ENCODE measurements at regions not wholly inside any gene's neighbourhood (a gene's known extent, or its start where the extent isn't known, plus 50 kb on each side); places are given as distances from the start of the nearest gene placed in this dataset.

GRCh38 chr16:17846030-17846429 is 375.3 kb upstream of the XYLT1 start:
- no peaks in the 10 kb centered on the region for H3K27me3 ChIP-seq (ENCODE audit: low read depth, low read length)
- no peaks in the 10 kb centered on the region for H3K36me3 ChIP-seq (ENCODE audit: control insufficient read depth in 1 of 2, insufficient read depth in 2 of 2, low read length in 2 of 2)
- no peaks in the 10 kb centered on the region for H3K9me3 ChIP-seq (ENCODE audit: control insufficient read depth in 1 of 2, low read length in 2 of 2)
- H3K4me3 ChIP-seq (ENCODE audit: low read depth in 1 of 2, low read length in 2 of 2), result no peak overlapping the region
- H3K4me1 ChIP-seq (ENCODE audit: control insufficient read depth in 1 of 2, insufficient read depth in 2 of 2, low read length in 2 of 2), result no peaks in the 10 kb centered on the region
- H3K27ac ChIP-seq (ENCODE audit: low read length), result no peak overlapping the region

DNA sequence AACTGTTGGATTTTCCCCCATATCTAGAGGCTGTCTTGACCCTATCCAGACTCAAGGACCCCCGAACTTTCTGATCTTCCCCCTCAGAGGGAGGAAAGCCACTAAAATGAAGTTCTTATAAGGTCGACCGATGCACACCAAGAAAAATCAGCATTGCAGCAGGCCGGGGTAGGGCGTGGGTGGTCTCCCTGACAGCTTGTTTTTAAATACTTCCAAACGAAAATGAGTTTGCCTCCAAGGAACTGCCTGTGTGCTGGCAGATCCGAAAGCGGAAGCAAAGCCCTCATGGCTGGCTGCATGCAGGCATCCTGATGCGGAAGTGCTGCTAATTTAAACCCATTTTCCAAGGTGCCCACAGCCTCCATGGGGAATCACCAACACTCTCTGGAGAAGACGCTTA is 374.3 kb upstream of the XYLT1 start:
- no peaks in the 10 kb centered on the region for H3K36me3 ChIP-seq (ENCODE audit: control insufficient read depth in 1 of 2, insufficient read depth in 2 of 2, low read length in 2 of 2)
- no peak overlapping the region for H3K27ac ChIP-seq (ENCODE audit: low read length)
- no peak overlapping the region for H3K4me3 ChIP-seq (ENCODE audit: low read depth in 1 of 2, low read length in 2 of 2)
- H3K4me1 ChIP-seq (ENCODE audit: control insufficient read depth in 1 of 2, insufficient read depth in 2 of 2, low read length in 2 of 2), result no peaks in the 10 kb centered on the region
- no peaks in the 10 kb centered on the region for H3K9me3 ChIP-seq (ENCODE audit: control insufficient read depth in 1 of 2, low read length in 2 of 2)
- H3K27me3 ChIP-seq (ENCODE audit: low read depth, low read length), result no peaks in the 10 kb centered on the region

DNA sequence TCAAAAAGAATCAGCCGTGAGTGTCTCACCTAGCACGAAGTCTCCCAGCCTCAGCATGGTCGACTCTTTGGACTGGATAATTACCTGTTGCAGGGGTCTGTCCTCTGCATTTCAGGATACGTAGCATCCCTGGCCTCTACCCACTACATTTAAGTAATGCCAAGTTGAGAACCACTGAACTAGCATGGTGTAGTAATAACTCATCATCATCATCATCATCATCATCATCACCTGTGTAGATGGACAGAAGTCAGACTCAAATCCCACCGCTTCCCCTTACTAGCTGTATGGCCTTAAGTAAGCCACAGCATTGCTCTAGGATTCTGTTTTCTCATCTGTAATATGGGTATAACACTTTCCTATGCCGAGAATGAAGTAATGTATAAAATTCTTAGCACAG is 373.1 kb upstream of the XYLT1 start:
- Histone ChIP-seq H3K4me3 (ENCODE audit: low read depth in 1 of 2, low read length in 2 of 2) (no peak overlapping the region), H3K36me3 (ENCODE audit: control insufficient read depth in 1 of 2, insufficient read depth in 2 of 2, low read length in 2 of 2) (no peaks in the 10 kb centered on the region), H3K27me3 (ENCODE audit: low read depth, low read length) (no peaks in the 10 kb centered on the region), H3K27ac (ENCODE audit: low read length) (no peak overlapping the region), H3K9me3 (ENCODE audit: control insufficient read depth in 1 of 2, low read length in 2 of 2) (no peaks in the 10 kb centered on the region), H3K4me1 (ENCODE audit: control insufficient read depth in 1 of 2, insufficient read depth in 2 of 2, low read length in 2 of 2) (no peaks in the 10 kb centered on the region)

GRCh38 chr16:17839907-17840306 is 369.1 kb upstream of the XYLT1 start:
- Histone ChIP-seq H3K27ac (ENCODE audit: low read length) (no peak overlapping the region), H3K36me3 (ENCODE audit: control insufficient read depth in 1 of 2, insufficient read depth in 2 of 2, low read length in 2 of 2) (no peaks in the 10 kb centered on the region)

GRCh38 chr16:17839272-17839671 is 368.5 kb upstream of the XYLT1 start:
- no peaks in the 10 kb centered on the region for H3K4me1 ChIP-seq (ENCODE audit: control insufficient read depth in 1 of 2, insufficient read depth in 2 of 2, low read length in 2 of 2)
- H3K4me3 ChIP-seq (ENCODE audit: low read depth in 1 of 2, low read length in 2 of 2), result no peak overlapping the region
- H3K9me3 ChIP-seq (ENCODE audit: control insufficient read depth in 1 of 2, low read length in 2 of 2), result no peaks in the 10 kb centered on the region
- H3K27me3 ChIP-seq (ENCODE audit: low read depth, low read length), result no peaks in the 10 kb centered on the region
- no peaks in the 10 kb centered on the region for H3K36me3 ChIP-seq (ENCODE audit: control insufficient read depth in 1 of 2, insufficient read depth in 2 of 2, low read length in 2 of 2)
- no peak overlapping the region for H3K27ac ChIP-seq (ENCODE audit: low read length)

More at GRCh38 chr16:17839907-17840306, 369.1 kb upstream of the XYLT1 start:
- H3K4me1 ChIP-seq (ENCODE audit: control insufficient read depth in 1 of 2, insufficient read depth in 2 of 2, low read length in 2 of 2), result no peaks in the 10 kb centered on the region
- no peak overlapping the region for H3K4me3 ChIP-seq (ENCODE audit: low read depth in 1 of 2, low read length in 2 of 2)
- no peaks in the 10 kb centered on the region for H3K9me3 ChIP-seq (ENCODE audit: control insufficient read depth in 1 of 2, low read length in 2 of 2)
- H3K27me3 ChIP-seq (ENCODE audit: low read depth, low read length), result no peaks in the 10 kb centered on the region

- no peak overlapping the region for H3K27ac ChIP-seq (ENCODE audit: low read length)
These were observed 366.3 kb upstream of the XYLT1 start for GRCh38 chr16:17836868-17837602.

GRCh38 chr16:17835118-17835876 is 364.5 kb upstream of the XYLT1 start:
- H3K27ac ChIP-seq (ENCODE audit: low read length), result no peak overlapping the region
- H3K9me3 ChIP-seq (ENCODE audit: control insufficient read depth in 1 of 2, low read length in 2 of 2), result no peaks in the 10 kb centered on the region
- H3K4me3 ChIP-seq (ENCODE audit: low read depth in 1 of 2, low read length in 2 of 2), result no peak overlapping the region
- H3K27me3 ChIP-seq (ENCODE audit: low read depth, low read length), result no peaks in the 10 kb centered on the region
- H3K4me1 ChIP-seq (ENCODE audit: control insufficient read depth in 1 of 2, insufficient read depth in 2 of 2, low read length in 2 of 2), result no peaks in the 10 kb centered on the region
- no peaks in the 10 kb centered on the region for H3K36me3 ChIP-seq (ENCODE audit: control insufficient read depth in 1 of 2, insufficient read depth in 2 of 2, low read length in 2 of 2)

More at GRCh38 chr16:17836868-17837602, 366.3 kb upstream of the XYLT1 start:
- H3K9me3 ChIP-seq (ENCODE audit: control insufficient read depth in 1 of 2, low read length in 2 of 2), result no peaks in the 10 kb centered on the region
- H3K4me3 ChIP-seq (ENCODE audit: low read depth in 1 of 2, low read length in 2 of 2), result no peak overlapping the region
- no peaks in the 10 kb centered on the region for H3K27me3 ChIP-seq (ENCODE audit: low read depth, low read length)
- no peaks in the 10 kb centered on the region for H3K36me3 ChIP-seq (ENCODE audit: control insufficient read depth in 1 of 2, insufficient read depth in 2 of 2, low read length in 2 of 2)
- no peaks in the 10 kb centered on the region for H3K4me1 ChIP-seq (ENCODE audit: control insufficient read depth in 1 of 2, insufficient read depth in 2 of 2, low read length in 2 of 2)

DNA sequence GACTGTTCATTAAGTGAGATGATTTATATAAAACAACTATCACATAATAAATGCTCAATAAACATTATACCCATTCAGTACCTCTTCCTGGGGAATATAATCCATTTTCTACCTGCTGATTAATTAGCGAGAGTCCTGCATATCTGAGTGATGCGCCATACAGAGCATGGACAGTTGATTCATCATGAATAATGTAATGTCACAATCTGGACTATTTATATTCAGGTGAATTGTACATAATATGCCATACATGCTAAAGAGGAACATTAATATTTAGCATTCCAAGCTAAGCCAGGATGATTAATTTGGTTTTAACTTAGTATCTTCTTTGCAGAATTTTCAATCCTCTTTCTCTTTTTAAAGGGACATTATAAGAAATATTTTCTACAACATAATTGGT is 362.0 kb upstream of the XYLT1 start:
- H3K4me3 ChIP-seq (ENCODE audit: low read depth in 1 of 2, low read length in 2 of 2), result no peak overlapping the region
- no peaks in the 10 kb centered on the region for H3K36me3 ChIP-seq (ENCODE audit: control insufficient read depth in 1 of 2, insufficient read depth in 2 of 2, low read length in 2 of 2)
- no peak overlapping the region for H3K27ac ChIP-seq (ENCODE audit: low read length)
- no peaks in the 10 kb centered on the region for H3K4me1 ChIP-seq (ENCODE audit: control insufficient read depth in 1 of 2, insufficient read depth in 2 of 2, low read length in 2 of 2)
- no peaks in the 10 kb centered on the region for H3K9me3 ChIP-seq (ENCODE audit: control insufficient read depth in 1 of 2, low read length in 2 of 2)
- H3K27me3 ChIP-seq (ENCODE audit: low read depth, low read length), result no peaks in the 10 kb centered on the region

DNA sequence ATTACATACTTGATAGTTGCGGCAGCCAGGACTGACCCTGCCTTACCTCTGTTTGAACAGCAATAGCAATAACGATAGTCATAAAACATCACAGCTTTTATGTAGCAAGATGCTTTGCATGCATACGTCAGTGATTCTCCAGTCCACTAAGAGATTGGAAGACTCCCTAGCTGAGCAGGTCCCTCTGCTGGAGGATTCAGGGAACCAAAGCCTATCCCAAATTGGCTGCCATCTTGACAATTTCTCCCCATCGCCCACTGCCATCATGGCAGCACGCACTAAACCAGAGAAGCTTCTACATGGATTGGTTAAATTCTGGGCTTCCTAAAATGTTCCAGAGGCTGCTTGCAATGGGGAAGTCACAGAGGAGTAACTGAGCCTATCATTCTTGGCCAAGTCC is 360.6 kb upstream of the XYLT1 start:
- H3K4me1 ChIP-seq (ENCODE audit: control insufficient read depth in 1 of 2, insufficient read depth in 2 of 2, low read length in 2 of 2), result no peaks in the 10 kb centered on the region
- no peaks in the 10 kb centered on the region for H3K36me3 ChIP-seq (ENCODE audit: control insufficient read depth in 1 of 2, insufficient read depth in 2 of 2, low read length in 2 of 2)
- no peaks in the 10 kb centered on the region for H3K9me3 ChIP-seq (ENCODE audit: control insufficient read depth in 1 of 2, low read length in 2 of 2)
- no peaks in the 10 kb centered on the region for H3K27me3 ChIP-seq (ENCODE audit: low read depth, low read length)
- no peak overlapping the region for H3K27ac ChIP-seq (ENCODE audit: low read length)
- H3K4me3 ChIP-seq (ENCODE audit: low read depth in 1 of 2, low read length in 2 of 2), result no peak overlapping the region

GRCh38 chr16:17830651-17831050 is 359.9 kb upstream of the XYLT1 start:
- H3K27ac ChIP-seq (ENCODE audit: low read length), result no peak overlapping the region
- no peaks in the 10 kb centered on the region for H3K36me3 ChIP-seq (ENCODE audit: control insufficient read depth in 1 of 2, insufficient read depth in 2 of 2, low read length in 2 of 2)
- H3K4me1 ChIP-seq (ENCODE audit: control insufficient read depth in 1 of 2, insufficient read depth in 2 of 2, low read length in 2 of 2), result no peaks in the 10 kb centered on the region
- H3K4me3 ChIP-seq (ENCODE audit: low read depth in 1 of 2, low read length in 2 of 2), result no peak overlapping the region
- no peaks in the 10 kb centered on the region for H3K27me3 ChIP-seq (ENCODE audit: low read depth, low read length)
- no peaks in the 10 kb centered on the region for H3K9me3 ChIP-seq (ENCODE audit: control insufficient read depth in 1 of 2, low read length in 2 of 2)

- H3K9me3 ChIP-seq (ENCODE audit: control insufficient read depth in 1 of 2, low read length in 2 of 2), result no peaks in the 10 kb centered on the region
- no peaks in the 10 kb centered on the region for H3K4me1 ChIP-seq (ENCODE audit: control insufficient read depth in 1 of 2, insufficient read depth in 2 of 2, low read length in 2 of 2)
- no peaks in the 10 kb centered on the region for H3K27me3 ChIP-seq (ENCODE audit: low read depth, low read length)
- no peak overlapping the region for H3K27ac ChIP-seq (ENCODE audit: low read length)
- no peaks in the 10 kb centered on the region for H3K36me3 ChIP-seq (ENCODE audit: control insufficient read depth in 1 of 2, insufficient read depth in 2 of 2, low read length in 2 of 2)
- H3K4me3 ChIP-seq (ENCODE audit: low read depth in 1 of 2, low read length in 2 of 2), result no peak overlapping the region
These were observed 359.1 kb upstream of the XYLT1 start for GRCh38 chr16:17829811-17830210.
